ENCODE measurements at regions not wholly inside any gene's neighbourhood (a gene's known extent, or its start where the extent isn't known, plus 50 kb on each side); places are given as distances from the start of the nearest gene placed in this dataset.
A peak's percentile ranks its signal among the peaks of the same experiment; 100 is the strongest.

GRCh38 chr14:79960288-79960687, 251.0 kb downstream of the DIO2 start:
- Histone ChIP-seq H3K27ac (no peak overlapping the region), H3K4me3 (ENCODE audit: low read depth, low read length) (no peak overlapping the region), H3K36me3 (no peaks in the 10 kb centered on the region), H3K27me3 (ENCODE audit: insufficient read depth, low read depth, severe bottlenecking) (no peaks in the 10 kb centered on the region), H3K9me3 (ENCODE audit: severe bottlenecking) (no peaks in the 10 kb centered on the region)
- TF ChIP-seq CTCF (IDR thresholded peaks at IDR 0.05; ENCODE audit: low read depth, low read length), result no peak
- no peak for DNase-seq

- Histone ChIP-seq H3K4me3 (ENCODE audit: low read depth, low read length) (no peak overlapping the region), H3K27ac (no peak overlapping the region), H3K9me3 (ENCODE audit: severe bottlenecking) (no peaks in the 10 kb centered on the region), H3K27me3 (ENCODE audit: insufficient read depth, low read depth, severe bottlenecking) (no peaks in the 10 kb centered on the region), H3K36me3 (no peaks in the 10 kb centered on the region)
- TF ChIP-seq CTCF (IDR thresholded peaks at IDR 0.05; ENCODE audit: low read depth, low read length), result no peak
- no peak for DNase-seq
Measured at GRCh38 chr14:79951572-79951971, 259.7 kb downstream of the DIO2 start.

GRCh38 chr14:79949906-79950305, 261.4 kb downstream of the DIO2 start:
- DNase-seq, result no peak
- Histone ChIP-seq H3K27ac (no peak overlapping the region), H3K36me3 (no peaks in the 10 kb centered on the region), H3K27me3 (ENCODE audit: insufficient read depth, low read depth, severe bottlenecking) (no peaks in the 10 kb centered on the region), H3K4me3 (ENCODE audit: low read depth, low read length) (no peak overlapping the region), H3K9me3 (ENCODE audit: severe bottlenecking) (no peaks in the 10 kb centered on the region)
- TF ChIP-seq CTCF (IDR thresholded peaks at IDR 0.05; ENCODE audit: low read depth, low read length), result no peak

- H3K27ac ChIP-seq, result peak overlapping the region; percentile 63
- H3K27me3 ChIP-seq (ENCODE audit: insufficient read depth, low read depth, severe bottlenecking), result no peaks in the 10 kb centered on the region
- no peaks in the 10 kb centered on the region for H3K9me3 ChIP-seq (ENCODE audit: severe bottlenecking)
- DNase-seq, result peak; percentile 72
- no peak overlapping the region for H3K4me3 ChIP-seq (ENCODE audit: low read depth, low read length)
- no peaks in the 10 kb centered on the region for H3K36me3 ChIP-seq
- TF ChIP-seq CTCF (IDR thresholded peaks at IDR 0.05; ENCODE audit: low read depth, low read length), result no peak
Measured at GRCh38 chr14:79947440-79948054, 263.8 kb downstream of the DIO2 start.

- no peak for DNase-seq
- Histone ChIP-seq H3K27me3 (ENCODE audit: insufficient read depth, low read depth, severe bottlenecking) (no peaks in the 10 kb centered on the region), H3K4me3 (ENCODE audit: low read depth, low read length) (no peak overlapping the region), H3K27ac (no peak overlapping the region), H3K9me3 (ENCODE audit: severe bottlenecking) (no peaks in the 10 kb centered on the region), H3K36me3 (no peaks in the 10 kb centered on the region)
- no peak for TF ChIP-seq CTCF (IDR thresholded peaks at IDR 0.05; ENCODE audit: low read depth, low read length)
Measured at GRCh38 chr14:79939235-79939634, 272.1 kb downstream of the DIO2 start.

GRCh38 chr14:79938185-79938584, 273.1 kb downstream of the DIO2 start:
- no peak overlapping the region for H3K27ac ChIP-seq
- H3K4me3 ChIP-seq (ENCODE audit: low read depth, low read length), result no peak overlapping the region
- H3K9me3 ChIP-seq (ENCODE audit: severe bottlenecking), result no peaks in the 10 kb centered on the region
- no peaks in the 10 kb centered on the region for H3K27me3 ChIP-seq (ENCODE audit: insufficient read depth, low read depth, severe bottlenecking)
- no peaks in the 10 kb centered on the region for H3K36me3 ChIP-seq
- TF ChIP-seq CTCF (IDR thresholded peaks at IDR 0.05; ENCODE audit: low read depth, low read length), result no peak
- no peak for DNase-seq
